ENCODE measurements at regions not wholly inside any gene's neighbourhood (a gene's known extent, or its start where the extent isn't known, plus 50 kb on each side); places are given as distances from the start of the nearest gene placed in this dataset.

- Histone ChIP-seq H3K4me3 (no peak overlapping the region), H3K9me3 (no peaks in the 10 kb centered on the region), H3K36me3 (no peaks in the 10 kb centered on the region), H3K27me3 (peaks cover 0 to 25% of the 10 kb centered on the region in 2 donors), H3K4me1 (no peaks in the 10 kb centered on the region), H3K27ac (no peak overlapping the region)
- intact Hi-C loops (cut with DNase I; ENCODE audit: low total_unique reads) = no loop called here
- DNase-seq = no peak
- no peak for TF ChIP-seq CTCF (IDR thresholded peaks at IDR 0.05)
Measured at GRCh38 chr18:78773819-78774218, 205.8 kb upstream of the SALL3 start.

- Histone ChIP-seq H3K9me3 (no peaks in the 10 kb centered on the region), H3K4me1 (no peaks in the 10 kb centered on the region), H3K36me3 (no peaks in the 10 kb centered on the region), H3K27me3 (peaks cover 0 to 16% of the 10 kb centered on the region in 2 donors), H3K4me3 (no peak overlapping the region), H3K27ac (no peak overlapping the region)
- intact Hi-C loops (cut with DNase I; ENCODE audit: low total_unique reads) = no loop called here
- no peak for TF ChIP-seq CTCF (IDR thresholded peaks at IDR 0.05)
- DNase-seq = no peak
Measured at GRCh38 chr18:78774741-78775141, 204.9 kb upstream of the SALL3 start.

- peaks cover 0 to 11% of the 10 kb centered on the region in 2 donors for H3K27me3 ChIP-seq
- DNase-seq = no peak
- H3K4me1 ChIP-seq = no peaks in the 10 kb centered on the region
- no peaks in the 10 kb centered on the region for H3K36me3 ChIP-seq
- intact Hi-C loops (cut with DNase I; ENCODE audit: low total_unique reads) = no loop called here
- H3K9me3 ChIP-seq = no peaks in the 10 kb centered on the region
- no peak overlapping the region for H3K4me3 ChIP-seq
- no peak overlapping the region for H3K27ac ChIP-seq
- no peak for TF ChIP-seq CTCF (IDR thresholded peaks at IDR 0.05)
Measured at GRCh38 chr18:78776151-78776550, 203.5 kb upstream of the SALL3 start.

- no peak overlapping the region for H3K4me3 ChIP-seq
- intact Hi-C loops (cut with DNase I; ENCODE audit: low total_unique reads) = no loop called here
- H3K27ac ChIP-seq = no peak overlapping the region
- no peaks in the 10 kb centered on the region for H3K36me3 ChIP-seq
- peaks cover 0 to 7% of the 10 kb centered on the region in 2 donors for H3K27me3 ChIP-seq
- no peaks in the 10 kb centered on the region for H3K4me1 ChIP-seq
- H3K9me3 ChIP-seq = no peaks in the 10 kb centered on the region
- TF ChIP-seq CTCF (IDR thresholded peaks at IDR 0.05) = no peak
- no peak for DNase-seq
Measured at GRCh38 chr18:78776706-78777285, 202.8 kb upstream of the SALL3 start.

GRCh38 chr18:78777992-78778391, 201.6 kb upstream of the SALL3 start:
- DNase-seq = no peak
- Histone ChIP-seq H3K27me3 (peaks cover 0 to 5% of the 10 kb centered on the region in 2 donors), H3K4me3 (no peak overlapping the region), H3K36me3 (no peaks in the 10 kb centered on the region), H3K4me1 (no peaks in the 10 kb centered on the region), H3K27ac (no peak overlapping the region), H3K9me3 (no peaks in the 10 kb centered on the region)
- intact Hi-C loops (cut with DNase I; ENCODE audit: low total_unique reads) = no loop called here
- TF ChIP-seq CTCF (IDR thresholded peaks at IDR 0.05) = no peak

- Histone ChIP-seq H3K27me3 (no peaks in the 10 kb centered on the region), H3K36me3 (no peaks in the 10 kb centered on the region), H3K4me1 (no peaks in the 10 kb centered on the region), H3K4me3 (no peak overlapping the region), H3K9me3 (no peaks in the 10 kb centered on the region), H3K27ac (no peak overlapping the region)
- TF ChIP-seq CTCF (IDR thresholded peaks at IDR 0.05) = no peak
- no peak for DNase-seq
- intact Hi-C loops (cut with DNase I; ENCODE audit: low total_unique reads) = no loop called here
Measured at GRCh38 chr18:78778651-78779050, 201.0 kb upstream of the SALL3 start.
